IPS-18a (cell line): ENCODE measurements at regions not wholly inside any gene's neighbourhood (a gene's known extent, or its start where the extent isn't known, plus 50 kb on each side); places are given as distances from the start of the nearest gene placed in this dataset.

Experiments
- H3K27ac ChIP-seq: one replicate; pipeline ENCODE4 v1.5.1; 2013; ENCODE audit warnings: low read length
- H3K27me3 ChIP-seq: one replicate; pipeline ENCODE4 v1.6.1; 2013; ENCODE audit warnings: mild to moderate bottlenecking, low read length; ENCODE audit not compliant: control insufficient read depth, insufficient read depth
- H3K36me3 ChIP-seq: one replicate; pipeline ENCODE4 v1.6.1; 2013; ENCODE audit warnings: low read depth, low read length; ENCODE audit not compliant: control insufficient read depth
- H3K4me1 ChIP-seq: one replicate; pipeline ENCODE4 v1.6.1; 2013; ENCODE audit warnings: low read depth, low read length; ENCODE audit not compliant: control insufficient read depth
- H3K4me3 ChIP-seq: one replicate; pipeline ENCODE4 v1.5.1; 2013; ENCODE audit warnings: low read length
- H3K9ac ChIP-seq: one replicate; pipeline ENCODE4 v1.6.1; 2013; ENCODE audit warnings: mild to moderate bottlenecking, low read length, moderate library complexity
- H3K9me3 ChIP-seq: one replicate; pipeline ENCODE4 v1.6.1; 2013; ENCODE audit warnings: low read depth, low read length; ENCODE audit not compliant: control insufficient read depth

DNA sequence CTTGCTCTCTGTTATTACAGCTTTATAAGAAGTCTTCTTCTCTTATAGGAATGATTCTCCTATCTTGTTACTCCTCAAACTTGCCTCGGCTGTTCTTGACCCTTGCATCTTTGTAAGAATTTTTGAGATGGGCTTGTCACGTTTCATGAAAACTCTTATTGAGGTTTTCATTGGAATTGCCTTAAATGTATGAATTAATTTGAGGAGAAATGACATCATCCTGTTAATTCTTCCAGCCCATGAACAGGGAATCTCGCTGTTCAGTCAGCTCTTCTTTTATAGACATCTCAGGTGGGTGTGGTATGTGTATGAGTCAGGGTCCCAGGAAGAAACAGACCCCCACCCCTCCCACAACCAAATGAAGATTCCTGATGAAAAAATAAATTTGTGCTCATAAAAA, 107.1 kb upstream of the MYL2 start:
- Histone ChIP-seq H3K4me1 (peaks cover 10% of the 10 kb centered on the region), H3K27me3 (peaks cover 14% of the 10 kb centered on the region), H3K36me3 (no peaks in the 10 kb centered on the region), H3K9me3 (no peaks in the 10 kb centered on the region), H3K9ac (no peak overlapping the region), H3K27ac (no peak overlapping the region), H3K4me3 (no peak overlapping the region)

DNA sequence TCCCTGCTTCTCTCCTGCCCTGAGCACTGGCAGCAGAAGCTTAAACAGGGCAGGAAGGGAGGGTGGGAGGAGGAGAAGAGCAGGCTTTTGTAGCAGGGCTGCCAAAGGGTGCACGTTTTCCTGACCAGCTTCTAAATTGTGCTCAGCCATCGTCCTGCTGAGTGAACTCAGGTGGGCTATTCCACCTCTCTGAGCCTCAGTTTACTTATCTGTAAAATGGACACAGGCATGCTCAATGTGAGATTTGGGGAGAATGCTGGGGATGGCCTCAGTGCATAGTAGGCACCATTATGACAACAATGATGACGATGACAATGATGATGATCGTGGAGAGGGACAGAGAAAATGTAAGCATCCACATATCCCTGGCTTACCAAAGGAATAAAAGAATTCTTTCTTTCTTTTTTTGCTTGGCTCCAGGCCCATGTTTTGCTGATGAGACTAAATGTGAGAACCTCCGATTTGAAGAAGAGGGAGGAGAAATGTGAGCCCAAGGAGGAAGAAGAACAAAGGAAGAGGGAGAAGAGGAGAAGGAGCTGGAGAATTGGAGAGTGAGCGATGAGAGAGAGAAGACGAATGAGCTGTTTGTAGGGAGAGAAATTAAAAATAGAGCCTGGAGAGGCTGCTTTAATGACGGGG, 105.5 kb upstream of the MYL2 start:
- Histone ChIP-seq H3K27me3 (peaks cover 4% of the 10 kb centered on the region), H3K27ac (no peak overlapping the region)

DNA sequence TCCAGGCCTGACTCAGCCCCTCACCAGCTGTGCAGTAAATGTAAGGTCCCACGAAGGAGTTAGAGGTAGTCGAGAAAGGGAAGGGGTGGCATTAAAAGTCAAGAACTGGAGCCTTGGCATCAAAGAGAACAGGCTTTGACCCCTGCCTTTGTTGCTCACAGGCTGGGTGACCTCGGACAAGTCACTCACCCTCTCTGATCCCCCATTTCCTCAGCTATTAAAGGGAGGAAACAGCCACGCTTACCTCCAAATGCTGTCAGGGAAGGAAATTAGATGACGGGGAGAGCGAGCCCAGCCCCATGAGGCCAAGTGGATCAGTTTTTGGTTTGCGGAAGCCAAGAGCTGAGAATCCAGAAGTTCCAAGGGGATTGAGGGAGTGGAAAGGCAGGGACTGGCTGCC, 104.9 kb upstream of the MYL2 start:
- no peaks in the 10 kb centered on the region for H3K9me3 ChIP-seq
- peaks cover 4% of the 10 kb centered on the region for H3K27me3 ChIP-seq
- H3K27ac ChIP-seq: no peak overlapping the region
- no peaks in the 10 kb centered on the region for H3K36me3 ChIP-seq
- H3K4me1 ChIP-seq: peaks cover 7% of the 10 kb centered on the region
- no peak overlapping the region for H3K4me3 ChIP-seq
- no peak overlapping the region for H3K9ac ChIP-seq

More for the DNA sequence above, 105.5 kb upstream of the MYL2 start:
- no peaks in the 10 kb centered on the region for H3K36me3 ChIP-seq
- H3K9me3 ChIP-seq: no peaks in the 10 kb centered on the region
- no peak overlapping the region for H3K9ac ChIP-seq
- H3K4me1 ChIP-seq: peaks cover 10% of the 10 kb centered on the region
- no peak overlapping the region for H3K4me3 ChIP-seq

DNA sequence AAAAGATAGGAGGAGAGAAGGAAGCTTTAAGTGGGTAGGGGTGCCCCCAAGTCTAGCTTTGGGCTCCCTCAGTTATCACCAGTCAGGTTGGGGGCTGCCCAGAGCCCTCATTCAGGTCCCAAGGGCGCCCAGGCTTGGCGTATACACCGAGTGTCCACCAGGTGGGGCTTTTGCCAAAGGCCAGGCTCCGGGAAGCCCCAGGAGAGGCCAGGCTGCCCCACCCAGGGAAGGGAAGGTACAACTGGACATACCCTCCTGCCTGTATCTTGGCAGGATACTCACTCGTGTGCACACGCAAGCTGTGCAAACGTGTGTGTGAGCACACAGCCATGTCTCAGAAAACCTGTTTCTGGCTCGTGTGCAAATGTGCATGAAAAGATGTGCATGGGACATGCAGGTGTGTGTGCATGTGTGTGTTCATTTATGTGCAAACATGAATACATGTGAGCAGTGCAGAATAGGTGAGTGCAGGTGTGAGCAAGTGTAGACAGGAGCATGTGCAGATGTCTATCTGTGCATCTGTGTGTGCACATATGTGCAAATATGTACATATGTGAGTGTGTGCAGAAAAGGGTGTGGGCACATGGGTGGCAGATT, 103.9 kb upstream of the MYL2 start:
- Histone ChIP-seq H3K36me3 (no peaks in the 10 kb centered on the region), H3K27me3 (peaks cover 4% of the 10 kb centered on the region), H3K9ac (no peak overlapping the region), H3K4me3 (no peak overlapping the region), H3K9me3 (no peaks in the 10 kb centered on the region), H3K4me1 (no peaks in the 10 kb centered on the region), H3K27ac (no peak overlapping the region)

DNA sequence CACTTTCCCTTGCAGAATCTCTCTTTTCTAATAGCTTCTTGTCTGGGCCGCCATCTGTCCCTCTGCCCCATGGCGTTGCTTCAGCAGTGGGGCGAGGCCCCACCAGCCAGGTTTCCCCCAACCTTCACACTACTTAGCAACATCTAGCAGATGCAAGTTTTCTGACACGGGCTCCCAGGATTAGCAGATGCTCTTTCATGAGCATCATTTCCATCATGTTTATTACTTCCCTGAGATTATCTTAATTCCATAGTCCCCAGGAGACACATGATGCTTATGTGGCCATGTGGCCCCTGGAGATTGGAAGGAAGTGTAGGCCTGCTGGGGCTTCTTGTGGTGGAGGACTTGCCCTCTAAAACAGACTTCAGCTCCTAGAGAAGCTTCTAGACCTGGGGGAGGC, 102.0 kb upstream of the MYL2 start:
- peaks cover 4% of the 10 kb centered on the region for H3K27me3 ChIP-seq
- H3K4me3 ChIP-seq: no peak overlapping the region
- H3K36me3 ChIP-seq: no peaks in the 10 kb centered on the region
- no peak overlapping the region for H3K9ac ChIP-seq
- no peaks in the 10 kb centered on the region for H3K9me3 ChIP-seq
- H3K4me1 ChIP-seq: no peaks in the 10 kb centered on the region
- no peak overlapping the region for H3K27ac ChIP-seq

DNA sequence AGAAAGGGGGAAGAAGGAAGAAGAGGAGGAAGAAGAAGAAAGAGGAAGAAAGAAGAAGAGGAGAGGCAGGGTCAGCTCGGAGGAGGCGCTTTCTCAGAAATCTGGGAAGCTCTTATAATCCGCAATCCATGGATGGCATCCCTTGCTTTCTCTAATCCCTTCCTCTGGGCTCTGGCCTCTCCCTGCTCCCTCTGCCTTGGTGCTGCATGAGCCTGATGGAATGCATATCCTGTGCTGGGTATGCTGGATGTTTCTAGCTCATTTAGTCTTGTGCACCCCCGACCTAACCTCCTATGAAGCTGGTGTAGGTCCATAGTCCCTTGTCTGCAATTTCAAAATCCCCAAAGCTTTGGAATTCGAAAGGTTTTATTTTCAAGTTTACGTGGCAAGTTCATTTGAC, 94.2 kb upstream of the MYL2 start:
- Histone ChIP-seq H3K36me3 (no peaks in the 10 kb centered on the region), H3K4me1 (no peaks in the 10 kb centered on the region), H3K27me3 (no peaks in the 10 kb centered on the region), H3K9ac (no peak overlapping the region), H3K4me3 (no peak overlapping the region), H3K9me3 (no peaks in the 10 kb centered on the region), H3K27ac (no peak overlapping the region)

DNA sequence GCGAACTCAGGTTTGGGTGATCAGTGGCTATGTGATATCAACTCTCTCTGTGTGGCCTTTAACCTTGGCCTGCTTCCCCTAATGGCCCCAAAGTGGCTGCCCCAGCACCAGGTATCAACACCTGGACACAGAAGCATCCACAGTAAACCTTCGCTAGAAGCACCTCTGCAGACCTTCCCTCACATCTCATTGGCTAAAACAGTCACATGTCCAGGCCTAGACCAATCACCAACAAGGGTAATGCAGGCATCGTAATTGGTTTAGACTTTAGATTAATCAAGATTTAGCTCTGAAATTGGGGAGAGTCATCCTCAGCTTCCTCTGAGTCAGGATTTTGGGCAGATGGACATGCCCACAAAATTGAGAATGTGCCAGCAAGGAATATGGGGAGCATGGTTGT, 92.5 kb upstream of the MYL2 start:
- Histone ChIP-seq H3K27me3 (no peaks in the 10 kb centered on the region), H3K36me3 (no peaks in the 10 kb centered on the region), H3K27ac (no peak overlapping the region), H3K9me3 (no peaks in the 10 kb centered on the region), H3K4me1 (no peaks in the 10 kb centered on the region), H3K4me3 (no peak overlapping the region), H3K9ac (no peak overlapping the region)

DNA sequence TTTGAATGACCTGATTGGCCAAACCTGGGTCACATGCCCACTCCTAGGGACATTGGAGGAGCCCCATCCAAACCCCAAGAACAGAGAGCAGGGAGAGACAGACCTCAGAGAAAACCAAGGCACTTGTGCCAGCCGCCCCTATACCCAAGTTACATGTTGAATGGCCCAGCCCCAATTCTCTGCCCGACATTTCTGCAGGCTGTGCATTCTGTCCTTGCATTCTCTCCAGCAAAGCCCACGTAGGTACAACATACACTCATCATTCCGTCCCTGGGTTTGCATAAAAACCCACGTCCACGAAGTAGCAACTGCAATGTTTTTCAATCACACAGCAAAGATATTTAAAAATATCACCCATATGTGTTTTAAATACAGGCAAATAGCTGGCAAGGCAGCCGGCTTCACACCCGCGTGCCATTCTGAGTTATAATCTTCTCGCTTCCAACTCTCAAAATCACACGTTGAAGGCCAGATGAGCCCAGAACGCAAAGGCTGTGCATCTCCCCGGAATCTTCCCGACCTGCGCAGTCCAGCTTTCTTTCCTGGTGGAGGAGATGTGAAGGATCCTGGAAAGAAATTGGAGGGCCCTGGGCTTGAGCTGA, 91.7 kb upstream of the MYL2 start:
- no peaks in the 10 kb centered on the region for H3K36me3 ChIP-seq
- no peaks in the 10 kb centered on the region for H3K9me3 ChIP-seq
- no peaks in the 10 kb centered on the region for H3K27me3 ChIP-seq
- no peak overlapping the region for H3K9ac ChIP-seq
- no peaks in the 10 kb centered on the region for H3K4me1 ChIP-seq
- H3K27ac ChIP-seq: no peak overlapping the region
- H3K4me3 ChIP-seq: no peak overlapping the region

DNA sequence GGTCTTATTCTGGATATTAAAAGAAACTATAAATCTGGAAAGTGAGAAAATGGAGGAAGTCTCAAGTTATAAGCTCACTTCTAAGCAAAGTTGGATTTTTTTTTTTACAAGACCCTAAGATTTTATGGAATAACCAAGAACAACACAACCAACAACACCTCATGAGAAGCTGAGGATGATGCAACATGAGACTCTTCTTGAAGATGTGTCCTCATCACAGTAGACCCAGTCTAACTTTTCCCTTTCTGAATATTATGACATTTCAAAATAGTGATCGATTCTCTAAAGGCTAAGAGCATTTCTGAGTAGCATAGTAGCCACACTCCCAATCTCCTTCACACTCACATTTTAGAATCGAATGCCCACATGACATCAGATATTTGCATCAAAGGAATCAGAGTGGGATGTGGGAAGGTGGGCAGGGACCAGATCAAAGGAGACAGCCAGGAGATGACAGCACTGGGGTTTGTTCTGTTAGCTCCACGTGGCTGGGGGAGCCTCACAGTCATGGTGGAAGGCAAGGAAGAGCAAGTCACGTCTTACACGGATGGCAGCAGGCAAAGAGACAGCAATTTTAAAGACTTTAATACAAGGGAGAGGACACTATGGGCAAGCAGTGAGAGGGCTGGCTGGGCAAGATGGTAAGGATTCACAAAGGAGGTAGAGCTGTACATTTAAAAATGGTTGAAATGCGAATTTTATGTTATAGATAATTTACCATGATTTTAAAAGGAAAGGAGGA, 90.7 kb upstream of the MYL2 start:
- no peaks in the 10 kb centered on the region for H3K9me3 ChIP-seq
- H3K27ac ChIP-seq: no peak overlapping the region
- no peak overlapping the region for H3K9ac ChIP-seq
- no peaks in the 10 kb centered on the region for H3K27me3 ChIP-seq
- H3K36me3 ChIP-seq: no peaks in the 10 kb centered on the region
- no peak overlapping the region for H3K4me3 ChIP-seq
- H3K4me1 ChIP-seq: no peaks in the 10 kb centered on the region

DNA sequence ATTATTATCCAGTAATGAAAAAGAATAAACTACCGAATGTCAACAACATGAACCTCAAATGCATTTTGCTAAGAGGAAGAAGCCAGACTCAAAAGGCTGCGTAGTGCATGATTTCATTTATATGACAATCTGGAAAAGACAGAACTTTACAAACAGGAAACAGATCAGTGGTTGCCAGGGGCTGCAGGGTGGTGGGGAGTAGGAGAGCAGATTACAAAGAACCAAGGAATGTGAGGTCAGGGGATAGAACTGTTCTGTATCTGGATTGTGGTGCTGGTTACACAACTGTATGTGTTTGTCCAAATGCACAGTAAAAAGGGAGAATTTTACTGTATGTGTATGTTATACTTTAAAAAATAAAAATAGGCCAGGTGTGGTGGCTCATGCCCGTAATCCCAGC, 89.7 kb upstream of the MYL2 start:
- Histone ChIP-seq H3K27ac (no peak overlapping the region), H3K4me3 (no peak overlapping the region), H3K9me3 (no peaks in the 10 kb centered on the region), H3K36me3 (no peaks in the 10 kb centered on the region), H3K27me3 (no peaks in the 10 kb centered on the region), H3K4me1 (no peaks in the 10 kb centered on the region), H3K9ac (no peak overlapping the region)

DNA sequence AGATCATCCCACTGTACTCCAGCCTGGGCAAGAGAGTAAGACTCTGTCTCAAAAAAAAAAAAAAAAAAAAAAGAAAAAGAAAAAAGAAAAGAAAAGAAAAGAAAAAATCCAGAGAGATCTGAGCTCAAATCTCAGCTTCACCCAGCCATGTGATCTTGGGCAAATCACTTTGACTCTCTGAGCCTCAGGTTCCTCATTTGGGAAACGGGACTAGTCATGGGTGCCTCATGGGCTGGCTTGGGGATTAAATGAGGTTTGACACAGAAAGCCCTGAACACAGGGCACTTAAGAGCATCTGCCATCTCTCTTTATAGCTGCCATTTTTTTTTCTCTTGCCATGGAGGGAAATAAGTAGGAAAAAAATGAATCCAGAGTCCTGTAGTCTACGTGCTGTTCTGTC, 86.2 kb upstream of the MYL2 start:
- H3K9ac ChIP-seq: no peak overlapping the region
- no peaks in the 10 kb centered on the region for H3K4me1 ChIP-seq
- no peaks in the 10 kb centered on the region for H3K27me3 ChIP-seq
- H3K27ac ChIP-seq: no peak overlapping the region
- no peaks in the 10 kb centered on the region for H3K36me3 ChIP-seq
- no peak overlapping the region for H3K4me3 ChIP-seq
- H3K9me3 ChIP-seq: no peaks in the 10 kb centered on the region
